Osteoblast (primary cell): ENCODE measurements at regions not wholly inside any gene's neighbourhood (a gene's known extent, or its start where the extent isn't known, plus 50 kb on each side); places are given as distances from the start of the nearest gene placed in this dataset.

ENCODE experiments used
- DNase-seq: peaks from one replicate; pipeline ENCODE4 v3.0.0; 2011; ENCODE audit warnings: low spot score, mixed read lengths; ENCODE audit not compliant: insufficient read length; ENCODE audit errors: missing footprints
- H2AFZ ChIP-seq: 2 replicates; pipeline ENCODE4 v1.6.0; 2011; ENCODE audit warnings: mild to moderate bottlenecking, low read length
- H3K27ac ChIP-seq: 2 replicates; pipeline ENCODE4 v1.5.1; 2011; ENCODE audit warnings: mild to moderate bottlenecking, low read depth, low read length, moderate library complexity
- H3K27me3 ChIP-seq: 2 replicates; pipeline ENCODE4 v1.6.0; 2012; ENCODE audit warnings: mild to moderate bottlenecking, control low read depth, inconsistent platforms, low read length, moderate library complexity; ENCODE audit not compliant: insufficient read depth
- H3K36me3 ChIP-seq: 2 replicates; pipeline ENCODE4 v1.5.1; 2011; ENCODE audit warnings: mild to moderate bottlenecking, low read length, control low read depth, moderate library complexity; ENCODE audit not compliant: insufficient read depth
- H3K4me1 ChIP-seq: 2 replicates; pipeline ENCODE4 v1.5.1; 2011; ENCODE audit warnings: mild to moderate bottlenecking, low read length, control low read depth, moderate library complexity; ENCODE audit not compliant: insufficient read depth
- H3K4me2 ChIP-seq: 2 replicates; pipeline ENCODE4 v1.6.0; 2011; ENCODE audit warnings: mild to moderate bottlenecking, low read length; ENCODE audit not compliant: insufficient read depth
- H3K4me3 ChIP-seq: fragments of 200-600 bp; sonication (generic); 3 replicates; pipeline ENCODE4 v1.5.1; 2012; ENCODE audit warnings: mild to moderate bottlenecking, low read length, inconsistent platforms; ENCODE audit not compliant: insufficient read depth
- H3K79me2 ChIP-seq: 2 replicates; pipeline ENCODE4 v1.6.0; 2012; ENCODE audit warnings: mild to moderate bottlenecking, low read length, control low read depth, inconsistent platforms; ENCODE audit not compliant: insufficient read depth
- H3K9me3 ChIP-seq: 2 replicates; pipeline ENCODE4 v1.5.1; 2011; ENCODE audit warnings: low read depth, low read length, control low read depth
- H4K20me1 ChIP-seq: 2 replicates; pipeline ENCODE4 v1.6.0; 2012; ENCODE audit warnings: mild to moderate bottlenecking, low read length, control low read depth; ENCODE audit not compliant: insufficient read depth
- TF ChIP-seq, protein P1 (sequence below): IDR thresholded peaks from 2 replicates; pipeline ENCODE4 v1.5.1; 2011; ENCODE audit warnings: mild to moderate bottlenecking, low read depth, low read length, moderate library complexity; ENCODE audit errors: extremely low read depth

DNA sequence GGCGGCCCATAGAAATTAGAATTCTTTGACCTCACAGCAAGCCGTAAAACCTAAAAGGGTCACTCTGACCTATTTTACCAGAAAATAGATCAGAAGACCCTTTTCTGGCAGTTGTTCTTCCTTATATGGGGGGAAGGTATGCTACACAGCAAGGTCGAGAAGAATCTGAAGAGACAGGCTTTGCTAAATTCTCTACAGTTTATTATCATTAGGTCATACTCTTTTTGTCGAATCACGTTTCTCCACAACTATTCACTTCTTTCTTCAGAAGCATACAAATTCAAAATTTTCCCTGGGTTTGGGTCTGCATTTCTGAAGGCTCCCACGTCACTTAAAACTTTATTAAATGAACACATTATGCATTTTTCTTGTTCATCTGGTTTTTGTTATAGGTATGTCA is 229.5 kb upstream of the GRM7 start:
- no peaks in the 10 kb centered on the region for H3K79me2 ChIP-seq
- H3K4me1 ChIP-seq = no peaks in the 10 kb centered on the region
- DNase-seq = no peak
- TF ChIP-seq, protein P1, sequence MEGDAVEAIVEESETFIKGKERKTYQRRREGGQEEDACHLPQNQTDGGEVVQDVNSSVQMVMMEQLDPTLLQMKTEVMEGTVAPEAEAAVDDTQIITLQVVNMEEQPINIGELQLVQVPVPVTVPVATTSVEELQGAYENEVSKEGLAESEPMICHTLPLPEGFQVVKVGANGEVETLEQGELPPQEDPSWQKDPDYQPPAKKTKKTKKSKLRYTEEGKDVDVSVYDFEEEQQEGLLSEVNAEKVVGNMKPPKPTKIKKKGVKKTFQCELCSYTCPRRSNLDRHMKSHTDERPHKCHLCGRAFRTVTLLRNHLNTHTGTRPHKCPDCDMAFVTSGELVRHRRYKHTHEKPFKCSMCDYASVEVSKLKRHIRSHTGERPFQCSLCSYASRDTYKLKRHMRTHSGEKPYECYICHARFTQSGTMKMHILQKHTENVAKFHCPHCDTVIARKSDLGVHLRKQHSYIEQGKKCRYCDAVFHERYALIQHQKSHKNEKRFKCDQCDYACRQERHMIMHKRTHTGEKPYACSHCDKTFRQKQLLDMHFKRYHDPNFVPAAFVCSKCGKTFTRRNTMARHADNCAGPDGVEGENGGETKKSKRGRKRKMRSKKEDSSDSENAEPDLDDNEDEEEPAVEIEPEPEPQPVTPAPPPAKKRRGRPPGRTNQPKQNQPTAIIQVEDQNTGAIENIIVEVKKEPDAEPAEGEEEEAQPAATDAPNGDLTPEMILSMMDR = no peak
- H3K36me3 ChIP-seq = no peaks in the 10 kb centered on the region
- no peak overlapping the region for H2AFZ ChIP-seq
- H3K9me3 ChIP-seq = no peaks in the 10 kb centered on the region
- H3K4me2 ChIP-seq = no peak overlapping the region
- H4K20me1 ChIP-seq = no peaks in the 10 kb centered on the region
- no peak overlapping the region for H3K27ac ChIP-seq
- H3K4me3 ChIP-seq = no peak overlapping the region
- no peaks in the 10 kb centered on the region for H3K27me3 ChIP-seq

GRCh38 chr3:6640907-6641306 is 220.0 kb upstream of the GRM7 start:
- Histone ChIP-seq H3K79me2 (no peaks in the 10 kb centered on the region), H4K20me1 (no peaks in the 10 kb centered on the region), H3K4me1 (no peaks in the 10 kb centered on the region), H3K4me2 (no peak overlapping the region), H3K9me3 (peaks cover 3% of the 10 kb centered on the region), H3K36me3 (no peaks in the 10 kb centered on the region), H3K4me3 (no peak overlapping the region), H3K27ac (no peak overlapping the region), H3K27me3 (no peaks in the 10 kb centered on the region), H2AFZ (no peak overlapping the region)
- no peak for DNase-seq
- TF ChIP-seq, protein P1 = no peak

GRCh38 chr3:6644070-6644929 is 216.6 kb upstream of the GRM7 start:
- H2AFZ ChIP-seq = no peak overlapping the region
- H3K4me1 ChIP-seq = no peaks in the 10 kb centered on the region
- no peaks in the 10 kb centered on the region for H3K79me2 ChIP-seq
- no peaks in the 10 kb centered on the region for H3K27me3 ChIP-seq
- TF ChIP-seq, protein P1 = no peak
- no peaks in the 10 kb centered on the region for H3K36me3 ChIP-seq
- H3K9me3 ChIP-seq = peaks cover 3% of the 10 kb centered on the region
- no peak overlapping the region for H3K4me2 ChIP-seq
- no peak overlapping the region for H3K27ac ChIP-seq
- DNase-seq = no peak
- no peak overlapping the region for H3K4me3 ChIP-seq
- H4K20me1 ChIP-seq = no peaks in the 10 kb centered on the region

- Histone ChIP-seq H2AFZ (no peak overlapping the region), H3K4me3 (no peak overlapping the region), H4K20me1 (no peaks in the 10 kb centered on the region), H3K36me3 (no peaks in the 10 kb centered on the region), H3K9me3 (peaks cover 3% of the 10 kb centered on the region), H3K27me3 (no peaks in the 10 kb centered on the region), H3K79me2 (no peaks in the 10 kb centered on the region), H3K4me1 (no peaks in the 10 kb centered on the region), H3K4me2 (no peak overlapping the region), H3K27ac (no peak overlapping the region)
- TF ChIP-seq, protein P1 = no peak
- DNase-seq = no peak
Measured at GRCh38 chr3:6654670-6655069, 206.2 kb upstream of the GRM7 start.
